Suprapubic skin (tissue), 3 donors: ENCODE measurements at regions not wholly inside any gene's neighbourhood (a gene's known extent, or its start where the extent isn't known, plus 50 kb on each side); places are given as distances from the start of the nearest gene placed in this dataset.
"Not testable (repeated sequence)": the region's sequence is repeated elsewhere in the genome, so short reads cannot be mapped to it uniquely, and the experiment has no call there.

ENCODE experiments used
- CTCF ChIP-seq, 2 donors: fragments of 200-600 bp in 1 of 2; fragments of 450-650 bp in 1 of 2; sonication (generic) in 1 of 2; IDR thresholded peaks; one replicate each; pipeline ENCODE4 v1.5.1; 2016 to 2019; ENCODE audit warnings: antibody characterized with exemption in 2 of 2, mild to moderate bottlenecking in 1 of 2, moderate library complexity in 1 of 2
- EP300 ChIP-seq: sonication (generic); formaldehyde crosslinking; IDR thresholded peaks from one replicate; pipeline ENCODE4 v1.6.1; 2017; ENCODE audit warnings: antibody characterized with exemption

GRCh38 chr6:27814415-27814664, 97.9 kb downstream of the OR2B2 start:
- TF ChIP-seq CTCF (IDR thresholded peaks at IDR 0.05); EP300: not testable (repeated sequence)
